ENCODE measurements at regions not wholly inside any gene's neighbourhood (a gene's known extent, or its start where the extent isn't known, plus 50 kb on each side); places are given as distances from the start of the nearest gene placed in this dataset.

DNA sequence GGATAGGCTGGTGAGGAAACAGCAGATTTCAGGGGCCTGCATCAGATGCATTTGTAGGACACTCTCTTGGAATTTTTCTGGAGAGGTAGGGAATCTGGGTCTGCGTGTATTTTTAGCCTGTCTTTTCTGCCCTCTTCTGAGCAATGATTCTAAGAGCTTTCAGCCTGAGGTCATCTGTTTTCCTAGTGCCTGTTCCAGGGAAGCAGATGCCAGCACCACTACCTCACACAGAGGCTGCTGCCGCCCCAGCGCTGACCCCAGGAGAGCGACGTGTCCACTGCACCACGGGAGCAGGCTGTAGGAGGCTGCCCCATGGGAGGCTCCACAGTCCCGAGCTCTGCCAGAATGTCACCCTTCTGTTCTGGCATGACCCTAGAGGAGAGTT, 316.5 kb downstream of the CYP26B1 start (continued):
- TF ChIP-seq, protein P1, sequence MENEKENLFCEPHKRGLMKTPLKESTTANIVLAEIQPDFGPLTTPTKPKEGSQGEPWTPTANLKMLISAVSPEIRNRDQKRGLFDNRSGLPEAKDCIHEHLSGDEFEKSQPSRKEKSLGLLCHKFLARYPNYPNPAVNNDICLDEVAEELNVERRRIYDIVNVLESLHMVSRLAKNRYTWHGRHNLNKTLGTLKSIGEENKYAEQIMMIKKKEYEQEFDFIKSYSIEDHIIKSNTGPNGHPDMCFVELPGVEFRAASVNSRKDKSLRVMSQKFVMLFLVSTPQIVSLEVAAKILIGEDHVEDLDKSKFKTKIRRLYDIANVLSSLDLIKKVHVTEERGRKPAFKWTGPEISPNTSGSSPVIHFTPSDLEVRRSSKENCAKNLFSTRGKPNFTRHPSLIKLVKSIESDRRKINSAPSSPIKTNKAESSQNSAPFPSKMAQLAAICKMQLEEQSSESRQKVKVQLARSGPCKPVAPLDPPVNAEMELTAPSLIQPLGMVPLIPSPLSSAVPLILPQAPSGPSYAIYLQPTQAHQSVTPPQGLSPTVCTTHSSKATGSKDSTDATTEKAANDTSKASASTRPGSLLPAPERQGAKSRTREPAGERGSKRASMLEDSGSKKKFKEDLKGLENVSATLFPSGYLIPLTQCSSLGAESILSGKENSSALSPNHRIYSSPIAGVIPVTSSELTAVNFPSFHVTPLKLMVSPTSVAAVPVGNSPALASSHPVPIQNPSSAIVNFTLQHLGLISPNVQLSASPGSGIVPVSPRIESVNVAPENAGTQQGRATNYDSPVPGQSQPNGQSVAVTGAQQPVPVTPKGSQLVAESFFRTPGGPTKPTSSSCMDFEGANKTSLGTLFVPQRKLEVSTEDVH (IDR thresholded peaks at IDR 0.05; ENCODE audit: low read depth, partially characterized antibody), result no peak
- no peak for TF ChIP-seq EP300 (IDR thresholded peaks at IDR 0.05; ENCODE audit: borderline replicate concordance in 1 of 2, control insufficient read depth in 1 of 2, low read depth in 2 of 2, low read length in 2 of 2)
- TF ChIP-seq WRNIP1 (IDR thresholded peaks at IDR 0.05; ENCODE audit: borderline replicate concordance, low read depth, low read length), result no peak
- no peak for TF ChIP-seq BMI1 (IDR thresholded peaks at IDR 0.05; ENCODE audit: borderline replicate concordance)
- TF ChIP-seq POLR2AphosphoS2 (IDR thresholded peaks at IDR 0.05; ENCODE audit: low read depth, low read length), result no peak
- no peak for TF ChIP-seq KLF5 (IDR thresholded peaks at IDR 0.05; ENCODE audit: partially characterized antibody)

DNA sequence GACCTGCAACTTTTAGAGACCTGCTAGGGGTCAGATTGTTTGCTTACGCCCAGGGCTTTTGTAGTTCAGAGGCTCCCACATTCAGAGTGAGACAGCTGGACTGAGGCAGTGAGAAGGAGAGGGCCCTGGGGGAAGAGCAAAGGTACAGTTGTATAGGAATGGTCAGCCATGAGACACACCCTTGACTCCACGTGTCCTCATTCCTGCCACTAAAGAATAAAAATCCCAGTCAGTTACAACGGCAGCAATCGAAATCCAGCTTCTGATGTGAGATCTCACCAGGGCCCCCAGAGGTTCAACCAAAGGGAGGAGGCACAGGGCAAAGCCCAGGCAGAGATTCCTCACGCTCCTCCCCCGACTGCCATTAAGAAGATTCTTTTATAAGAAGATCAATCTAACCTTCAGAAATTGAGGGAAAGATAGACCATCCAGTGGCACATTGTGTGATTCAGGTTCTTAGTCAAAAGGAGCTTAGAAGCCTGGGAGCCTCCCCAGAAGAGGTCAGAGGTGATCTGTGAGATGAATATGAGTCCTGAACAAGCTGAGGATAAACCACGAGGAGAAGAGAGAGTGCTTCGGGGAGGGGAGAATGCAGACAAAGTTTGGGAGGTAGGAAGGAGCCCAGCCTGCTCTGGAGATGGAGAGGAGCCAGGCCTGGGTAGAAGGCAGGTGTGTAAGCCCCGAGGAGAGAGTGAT, 317.0 kb downstream of the CYP26B1 start:
- H3K4me1 ChIP-seq (ENCODE audit: control insufficient read depth, insufficient read depth, low read length), result no peaks in the 10 kb centered on the region
- WGBS (ENCODE audit: insufficient coverage, insufficient replicate concordance, low lambda C conversion rate, missing lambda C conversion rate), result 14% methylated on average over 8 of the region's 9 CpGs
- no peaks in the 10 kb centered on the region for H3K36me3 ChIP-seq (ENCODE audit: control insufficient read depth in 2 of 2, insufficient read depth in 2 of 2, low read length in 1 of 2)
- ATAC-seq, result no peak
- H3K4me3 ChIP-seq, result no peak overlapping the region
- FAIRE-seq, result no peak
- no peaks in the 10 kb centered on the region for H3K79me2 ChIP-seq (ENCODE audit: control insufficient read depth, insufficient read depth, low read length)
- POLR2A ChIA-PET, result no interaction called here
- no peaks in the 10 kb centered on the region for H4K20me1 ChIP-seq (ENCODE audit: control insufficient read depth, insufficient read depth)
- BruUV-seq (replicated peaks), result no TSS peak
- DNase-seq (ENCODE audit: low read depth, low spot score), result no peak
- no peaks in the 10 kb centered on the region for H3K9me3 ChIP-seq (replicated peaks; ENCODE audit: control insufficient read depth, insufficient read depth, low read length)
- H3K27me3 ChIP-seq (replicated peaks in 1 of 2; ENCODE audit: control insufficient read depth in 2 of 2, insufficient read depth in 2 of 2, low read length in 1 of 2), result peaks cover 0 to 1% of the 10 kb centered on the region in 2 experiments; a peak in 1 of 4 replicates
- in situ Hi-C loops (cut with MboI), result no loop called here
- TF ChIP-seq ATF7 (IDR thresholded peaks at IDR 0.05; ENCODE audit: low read depth), result no peak
- TF ChIP-seq, protein P2, sequence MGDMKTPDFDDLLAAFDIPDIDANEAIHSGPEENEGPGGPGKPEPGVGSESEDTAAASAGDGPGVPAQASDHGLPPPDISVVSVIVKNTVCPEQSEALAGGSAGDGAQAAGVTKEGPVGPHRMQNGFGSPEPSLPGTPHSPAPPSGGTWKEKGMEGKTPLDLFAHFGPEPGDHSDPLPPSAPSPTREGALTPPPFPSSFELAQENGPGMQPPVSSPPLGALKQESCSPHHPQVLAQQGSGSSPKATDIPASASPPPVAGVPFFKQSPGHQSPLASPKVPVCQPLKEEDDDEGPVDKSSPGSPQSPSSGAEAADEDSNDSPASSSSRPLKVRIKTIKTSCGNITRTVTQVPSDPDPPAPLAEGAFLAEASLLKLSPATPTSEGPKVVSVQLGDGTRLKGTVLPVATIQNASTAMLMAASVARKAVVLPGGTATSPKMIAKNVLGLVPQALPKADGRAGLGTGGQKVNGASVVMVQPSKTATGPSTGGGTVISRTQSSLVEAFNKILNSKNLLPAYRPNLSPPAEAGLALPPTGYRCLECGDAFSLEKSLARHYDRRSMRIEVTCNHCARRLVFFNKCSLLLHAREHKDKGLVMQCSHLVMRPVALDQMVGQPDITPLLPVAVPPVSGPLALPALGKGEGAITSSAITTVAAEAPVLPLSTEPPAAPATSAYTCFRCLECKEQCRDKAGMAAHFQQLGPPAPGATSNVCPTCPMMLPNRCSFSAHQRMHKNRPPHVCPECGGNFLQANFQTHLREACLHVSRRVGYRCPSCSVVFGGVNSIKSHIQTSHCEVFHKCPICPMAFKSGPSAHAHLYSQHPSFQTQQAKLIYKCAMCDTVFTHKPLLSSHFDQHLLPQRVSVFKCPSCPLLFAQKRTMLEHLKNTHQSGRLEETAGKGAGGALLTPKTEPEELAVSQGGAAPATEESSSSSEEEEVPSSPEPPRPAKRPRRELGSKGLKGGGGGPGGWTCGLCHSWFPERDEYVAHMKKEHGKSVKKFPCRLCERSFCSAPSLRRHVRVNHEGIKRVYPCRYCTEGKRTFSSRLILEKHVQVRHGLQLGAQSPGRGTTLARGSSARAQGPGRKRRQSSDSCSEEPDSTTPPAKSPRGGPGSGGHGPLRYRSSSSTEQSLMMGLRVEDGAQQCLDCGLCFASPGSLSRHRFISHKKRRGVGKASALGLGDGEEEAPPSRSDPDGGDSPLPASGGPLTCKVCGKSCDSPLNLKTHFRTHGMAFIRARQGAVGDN (IDR thresholded peaks at IDR 0.05), result no peak
- CTCF ChIA-PET, result no interaction called here
- H3K9ac ChIP-seq (ENCODE audit: control insufficient read depth, insufficient read depth, low read length), result no peak overlapping the region
- H3K4me2 ChIP-seq (ENCODE audit: control insufficient read depth, insufficient read depth), result no peak overlapping the region
- no peak overlapping the region for H3K27ac ChIP-seq (ENCODE audit: control insufficient read depth, insufficient read depth)
- intact Hi-C loops (cut with micrococcal nuclease; ENCODE audit: unreplicated experiment), result no loop called here
- RAD21 ChIA-PET (ENCODE audit: unreplicated experiment), result no interaction called here
- no peak overlapping the region for H2AFZ ChIP-seq (ENCODE audit: control insufficient read depth, low read depth, low read length)
- SMC1A ChIA-PET (ENCODE audit: uncharacterized antibody, unreplicated experiment), result interaction anchor here (0.7 kb wide), 1 partner anchor 143 kb away, joined by 3 read pairs; no protein-coding TSS in a partner anchor

Measured in GM12878 (cell line).